K562 (cell line): ENCODE measurements at regions not wholly inside any gene's neighbourhood (a gene's known extent, or its start where the extent isn't known, plus 50 kb on each side); places are given as distances from the start of the nearest gene placed in this dataset.

Source experiments
- ATAC-seq: fragments of 200-7000 bp; cut with Tn5 transposase; 3 replicates; pipeline ENCODE4 v1.9.1; 2020; ENCODE audit warnings: moderate library complexity
- BruUV-seq: library from RNA; stranded (reverse); fragments of 400-500 nt; replicated peaks from 2 replicates; lab custom pipeline; 2021; lab: Mats Ljungman, UMichigan
- CTCF ChIA-PET: fragments of 300-600 bp; formaldehyde crosslinking; extraction: SDS; loops from one replicate; lab custom pipeline; 2021; ENCODE audit warnings: low intra/inter-chr PET ratio; lab: Yijun Ruan, JAX
- POLR2A ChIA-PET: fragments of 300-600, 350-650 bp; sonication (Branson Sonifier 250); formaldehyde crosslinking; extraction: SDS; loops from one replicate; lab custom pipeline; 2021; ENCODE audit warnings: antibody characterized with exemption, inconsistent platforms; lab: Yijun Ruan, JAX
- DNase-seq, 4 experiments: peaks; one replicate each; pipeline versions ENCODE4 v3.0.0 to v3.0.0-alpha.2; 2011 to 2018; ENCODE audit warnings: low spot score in 3 of 4, mixed read lengths in 3 of 4; ENCODE audit errors: extremely low read depth in 1 of 4
- FAIRE-seq: peaks from 2 replicates; lab custom pipeline; 2011; peaks lifted over from hg19 to GRCh38; lab: Jason Lieb, UNC
- H2AFZ ChIP-seq: 2 replicates; pipeline ENCODE4 v1.6.0; 2011; ENCODE audit warnings: low read depth, low read length, control low read depth, inconsistent platforms
- H3K27ac ChIP-seq: fragments of 200-600 bp; 3 replicates; pipeline ENCODE4 v1.8.0; 2011; ENCODE audit warnings: low read depth, mild to moderate bottlenecking, control low read depth, inconsistent platforms, low read length, moderate library complexity, mixed read lengths; ENCODE audit errors: extremely low read depth
- H3K27me3 ChIP-seq, 2 experiments: fragments of 300-600 bp in 1 of 2; 2 replicates in 1 of 2; 3 replicates in 1 of 2; pipeline versions ENCODE4 v1.6.0 to v1.8.0; 2011; ENCODE audit warnings: inconsistent platforms in 2 of 2, low read length in 2 of 2, mild to moderate bottlenecking in 1 of 2, mixed read lengths in 1 of 2, moderate library complexity in 1 of 2; ENCODE audit not compliant: control insufficient read depth in 2 of 2, insufficient read depth in 2 of 2
- H3K36me3 ChIP-seq: fragments of 300-600 bp; 3 replicates; pipeline ENCODE4 v1.8.0; 2011; ENCODE audit warnings: mild to moderate bottlenecking, low read length, inconsistent platforms; ENCODE audit not compliant: control insufficient read depth, insufficient read depth
- H3K4me1 ChIP-seq, 2 experiments: fragments of 200-600 bp in 1 of 2; replicated peaks in 1 of 2; 2 replicates in 1 of 2; 3 replicates in 1 of 2; pipeline versions ENCODE4 v1.5.1 to v1.8.0; 2011; ENCODE audit warnings: inconsistent platforms in 2 of 2, low read length in 2 of 2, mild to moderate bottlenecking in 1 of 2, mixed read lengths in 1 of 2, moderate library complexity in 1 of 2; ENCODE audit not compliant: control insufficient read depth in 2 of 2, insufficient read depth in 2 of 2
- H3K4me2 ChIP-seq: 2 replicates; pipeline ENCODE4 v1.6.1; 2011; ENCODE audit warnings: low read length, control low read depth, inconsistent platforms, mixed read lengths; ENCODE audit not compliant: insufficient read depth
- H3K4me3 ChIP-seq: fragments of 200-600 bp; sonication (generic), shearing (Covaris generic); 2 replicates; pipeline ENCODE4 v1.5.1; 2016; ENCODE audit warnings: control low read depth, inconsistent platforms
- H3K79me2 ChIP-seq: fragments of 200-600 bp; 3 replicates; pipeline ENCODE4 v1.8.0; 2011; ENCODE audit warnings: low read length, inconsistent platforms; ENCODE audit not compliant: control insufficient read depth, insufficient read depth
- H3K9ac ChIP-seq, 2 experiments: 2 replicates each; pipeline versions ENCODE4 v1.6.0 to v1.6.1; 2011; ENCODE audit warnings: low read depth in 2 of 2, low read length in 2 of 2, control low read depth in 1 of 2, inconsistent platforms in 1 of 2, mild to moderate bottlenecking in 1 of 2, mixed read lengths in 1 of 2; ENCODE audit not compliant: insufficient read depth in 1 of 2
- H3K9me1 ChIP-seq: one replicate; pipeline ENCODE4 v1.6.0; 2011; ENCODE audit warnings: inconsistent platforms, mild to moderate bottlenecking, low read length, moderate library complexity; ENCODE audit not compliant: control insufficient read depth, insufficient read depth
- H3K9me3 ChIP-seq: replicated peaks from 2 replicates; pipeline ENCODE4 v1.5.1; 2011; ENCODE audit warnings: low read depth, low read length, inconsistent platforms; ENCODE audit not compliant: control insufficient read depth, insufficient read depth
- H4K20me1 ChIP-seq: replicated peaks from 2 replicates; pipeline ENCODE4 v1.6.1; 2011; ENCODE audit warnings: low read length, inconsistent platforms, mixed read lengths; ENCODE audit not compliant: control insufficient read depth, insufficient read depth
- ARID2 ChIP-seq: fragments of 450-650 bp; IDR thresholded peaks from 2 replicates; pipeline ENCODE4 v1.6.1; 2017; ENCODE audit warnings: antibody characterized with exemption, mild to moderate bottlenecking
- CGGBP1 ChIP-seq: fragments of 250-450 bp; sonication (Bioruptor Pico); IDR thresholded peaks from 2 replicates; pipeline ENCODE4 v1.9.0; 2021; ENCODE audit warnings: mild to moderate bottlenecking
- GTF2E2 ChIP-seq: fragments of 200-800 bp; sonication (Bioruptor generic); IDR thresholded peaks from 2 replicates; pipeline ENCODE4 v1.6.1; 2016; ENCODE audit warnings: missing genetic modification characterization, missing compliant biosample characterization
- HNRNPUL1 ChIP-seq: fragments of 200-400 bp; formaldehyde crosslinking; IDR thresholded peaks from 2 replicates; pipeline ENCODE4 v1.6.1; 2017; ENCODE audit warnings: low read length
- IRF2 ChIP-seq: sonication (generic); formaldehyde crosslinking; IDR thresholded peaks from 2 replicates; pipeline ENCODE4 v1.8.1; 2022; ENCODE audit warnings: mild to moderate bottlenecking, missing genetic modification reagents
- MAFK ChIP-seq: IDR thresholded peaks from 2 replicates; pipeline ENCODE4 v1.6.1; 2011; ENCODE audit warnings: low read length, improper control_type of control experiment
- NFE2 ChIP-seq: IDR thresholded peaks from 2 replicates; pipeline ENCODE4 v1.6.1; 2014; ENCODE audit warnings: antibody characterized with exemption, low read depth
- NR0B1 ChIP-seq: fragments of 450-650 bp; IDR thresholded peaks from one replicate; pipeline ENCODE4 v1.6.1; 2018; ENCODE audit warnings: mild to moderate bottlenecking, moderate library complexity; ENCODE audit not compliant: partially characterized antibody
- PHB ChIP-seq: fragments of 250-450 bp; sonication (Bioruptor Pico); IDR thresholded peaks from 2 replicates; pipeline ENCODE4 v1.5.0; 2021
- RBM25 ChIP-seq: fragments of 200-400 bp; formaldehyde crosslinking; IDR thresholded peaks from 2 replicates; pipeline ENCODE4 v1.6.1; 2018; ENCODE audit warnings: low read length, low read depth, moderate library complexity; ENCODE audit not compliant: severe bottlenecking
- SAFB ChIP-seq: fragments of 200-400 bp; formaldehyde crosslinking; IDR thresholded peaks from 2 replicates; pipeline ENCODE4 v1.6.1; 2017; ENCODE audit warnings: low read depth, low read length, borderline replicate concordance
- SMARCA5 ChIP-seq: fragments of 450-650 bp; IDR thresholded peaks from 2 replicates; pipeline ENCODE4 v1.6.1; 2016
- SNAPC5 ChIP-seq: fragments of 250-450 bp; sonication (Bioruptor Pico); IDR thresholded peaks from 2 replicates; pipeline ENCODE4 v1.8.0; 2021; ENCODE audit warnings: moderate library complexity, mild to moderate bottlenecking, inconsistent platforms
- THRB ChIP-seq: fragments of 450-650 bp; formaldehyde crosslinking; conservative IDR thresholded peaks from 2 replicates; pipeline ENCODE4 v1.4.0; 2022; ENCODE audit warnings: mild to moderate bottlenecking, missing genetic modification characterization
- ZNF551 ChIP-seq: fragments of 250-450 bp; sonication (Bioruptor Pico); IDR thresholded peaks from 2 replicates; pipeline ENCODE4 v1.5.0; 2021; ENCODE audit warnings: mild to moderate bottlenecking, moderate library complexity
- ZNF785 ChIP-seq: fragments of 250-450 bp; sonication (Bioruptor Pico); IDR thresholded peaks from 2 replicates; pipeline ENCODE4 v1.4.0; 2020; ENCODE audit warnings: mild to moderate bottlenecking
- WGBS: fragments of 100-300 bp; shearing (Covaris generic); methylation state at CpG from one replicate; pipeline ENCODE4 v1.1.6; 2016; ENCODE audit warnings: low coverage, mixed read lengths; ENCODE audit not compliant: insufficient coverage; ENCODE audit errors: missing lambda C conversion rate; 5-methylcytosine and 5-hydroxymethylcytosine counted together
- in situ Hi-C: fragments of 300-500 bp; cut with MboI; formaldehyde crosslinking; loops from 4 replicates; pipeline ENCODE4 v1.15.0; 2018; ENCODE audit warnings: inconsistent platforms, mixed read lengths
- intact Hi-C: fragments of 100-400 bp; cut with micrococcal nuclease; formaldehyde crosslinking; loops from 2 replicates; pipeline ENCODE4 v1.14.2; 2022

- DNase-seq: no peak
- Histone ChIP-seq H3K27me3 (no peaks in the 10 kb centered on the region), H3K9ac (no peak overlapping the region), H4K20me1 (no peaks in the 10 kb centered on the region), H3K4me1 (no peaks in the 10 kb centered on the region), H2AFZ (no peak overlapping the region), H3K4me3 (no peak overlapping the region), H3K27ac (no peak overlapping the region), H3K4me2 (no peak overlapping the region), H3K9me3 (no peaks in the 10 kb centered on the region; the same call in 1 of the 2 replicates), H3K36me3 (no peaks in the 10 kb centered on the region), H3K79me2 (no peaks in the 10 kb centered on the region), H3K9me1 (no peaks in the 10 kb centered on the region)
- intact Hi-C loops (no loop called here), in situ Hi-C loops (no loop called here)
- no peak for TF ChIP-seq ZNF551 (CRISPR knock-in tag)
- no peak for TF ChIP-seq NFE2
- TF ChIP-seq CGGBP1: no peak
- no peak for TF ChIP-seq HNRNPUL1
- TF ChIP-seq NR0B1: no peak
- no peak for TF ChIP-seq ARID2
- no peak for TF ChIP-seq IRF2
- no peak for TF ChIP-seq SAFB
- no peak for TF ChIP-seq MAFK
- no peak for TF ChIP-seq THRB
- no peak for TF ChIP-seq PHB
- TF ChIP-seq RBM25: no peak
- TF ChIP-seq SNAPC5 (CRISPR knock-in tag): no peak
- no peak for TF ChIP-seq SMARCA5
- no peak for TF ChIP-seq GTF2E2 (tag)
- no peak for TF ChIP-seq ZNF785
- FAIRE-seq: no peak
- BruUV-seq: no TSS peak
- CTCF ChIA-PET: no interaction called here
- WGBS: 2% methylated on average over 4 of the region's 4 CpGs
- ATAC-seq: no peak
- POLR2A ChIA-PET: no interaction called here
Measured at GRCh38 chr7:48868916-48869315, 55.4 kb upstream of the CDC14C start.
